Central memory CD4-positive, alpha-beta T cell (primary cell): ENCODE measurements at regions not wholly inside any gene's neighbourhood (a gene's known extent, or its start where the extent isn't known, plus 50 kb on each side); places are given as distances from the start of the nearest gene placed in this dataset.
A peak's percentile ranks its signal among the peaks of the same experiment; 100 is the strongest.
"Not testable (repeated sequence)": the region's sequence is repeated elsewhere in the genome, so short reads cannot be mapped to it uniquely, and the experiment has no call there.

Experiments
- DNase-seq: peaks from one replicate; pipeline ENCODE4 v3.0.0; 2022

DNA sequence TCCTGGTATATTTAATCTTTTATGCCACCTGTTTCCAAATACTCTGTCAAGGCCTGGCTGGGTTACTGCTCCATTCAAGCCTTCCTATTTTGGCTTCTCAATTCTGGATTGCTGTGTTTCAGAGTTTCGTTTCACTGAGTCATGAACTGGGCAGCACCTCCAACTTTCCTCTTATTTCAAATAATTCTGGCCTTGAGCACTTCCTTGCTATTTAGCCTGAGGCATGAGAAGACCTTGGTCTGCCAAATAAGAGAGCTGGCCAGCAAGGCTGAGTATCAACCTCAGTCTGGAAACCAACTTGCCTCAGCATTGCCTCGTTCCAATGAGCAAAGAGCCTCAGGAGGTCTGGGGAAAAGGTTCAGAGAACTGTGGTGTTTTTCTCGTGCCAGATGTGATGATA is 66.6 kb downstream of the TNFAIP3 start:
- DNase-seq, result no peak

DNA sequence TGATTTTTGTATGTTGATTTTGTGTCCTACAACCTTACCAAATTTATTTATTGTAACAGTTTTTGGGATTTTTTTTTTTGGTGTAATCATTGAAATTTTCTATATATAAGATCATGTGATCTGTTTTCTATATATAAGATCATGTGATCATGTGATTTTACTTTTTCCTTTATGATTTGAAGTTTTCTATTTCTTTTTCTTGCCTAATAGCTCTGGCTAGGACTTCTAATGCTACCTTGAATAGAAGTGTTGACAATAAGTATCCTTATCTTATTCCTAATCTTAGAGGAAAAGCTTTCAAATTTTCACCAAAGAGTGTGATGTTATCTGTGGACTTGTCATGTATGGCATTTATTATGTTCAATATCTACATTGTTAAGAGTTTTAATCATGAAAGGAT is 69.7 kb downstream of the TNFAIP3 start:
- no peak for DNase-seq

DNA sequence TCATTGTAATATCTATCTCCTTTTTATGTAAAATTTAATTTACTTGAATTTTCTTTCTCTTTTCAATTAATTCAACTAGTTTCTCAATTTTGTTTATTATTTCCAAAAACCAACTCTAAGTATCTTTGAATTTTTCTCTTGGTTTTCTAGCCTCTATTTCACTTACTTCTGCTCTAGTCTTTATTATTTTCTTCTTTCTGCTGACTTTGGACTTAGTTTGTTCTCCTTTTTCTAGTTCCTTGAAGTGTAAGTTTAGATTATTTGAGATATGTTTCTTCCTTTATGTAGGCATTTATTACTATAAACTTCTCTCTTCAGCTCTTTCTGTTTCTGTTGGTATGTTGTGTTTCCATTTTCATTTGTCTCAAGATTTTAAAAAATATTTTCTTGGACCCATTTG is 70.8 kb downstream of the TNFAIP3 start:
- no peak for DNase-seq

DNA sequence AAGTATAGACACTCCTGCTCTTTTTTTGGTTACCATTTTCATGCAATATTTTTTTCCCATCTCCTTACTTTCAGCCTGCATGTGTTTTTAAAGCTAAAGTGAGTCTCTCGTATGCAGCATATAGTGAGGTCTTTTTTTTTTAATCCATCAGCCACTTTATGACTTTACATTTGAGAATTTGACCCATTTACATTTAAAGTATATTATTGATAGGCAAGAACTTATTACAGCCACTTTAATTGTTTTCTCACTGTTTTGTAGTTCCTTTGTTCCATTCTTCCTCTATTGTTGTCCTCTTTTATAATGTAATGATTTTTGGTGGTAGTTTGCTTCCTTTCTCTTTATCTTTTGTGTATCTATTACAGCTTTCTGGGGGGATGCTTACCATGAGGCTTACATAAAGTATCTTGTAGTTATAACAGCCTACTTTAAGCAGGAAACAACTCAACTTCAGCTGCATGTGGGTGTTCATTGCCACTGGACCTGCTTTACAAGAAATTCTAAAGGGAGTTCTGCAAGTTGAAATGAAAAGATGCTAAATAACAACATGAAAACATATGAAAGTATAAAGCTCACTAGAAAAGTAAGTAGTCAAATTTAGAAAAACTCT is 71.8 kb downstream of the TNFAIP3 start:
- no peak for DNase-seq

DNA sequence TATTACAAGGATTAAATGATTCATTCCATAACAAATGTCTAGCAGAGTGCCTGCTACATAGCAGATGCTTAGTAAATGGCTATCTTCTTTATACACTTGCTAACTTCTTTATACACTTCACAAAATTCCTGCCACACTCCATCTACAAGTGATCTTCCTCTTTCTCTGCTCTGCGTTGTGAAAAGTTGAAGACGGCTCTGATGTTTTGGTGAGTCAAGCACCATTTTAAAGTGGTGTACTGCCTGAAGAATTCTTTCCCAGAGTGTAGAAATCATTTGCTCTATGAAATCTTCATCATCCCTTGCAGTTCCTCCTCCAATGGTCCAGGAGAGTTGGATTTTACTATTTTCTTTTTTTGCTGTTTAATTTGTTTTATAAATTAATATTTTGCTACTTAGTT is 74.9 kb downstream of the TNFAIP3 start:
- no peak for DNase-seq

DNA sequence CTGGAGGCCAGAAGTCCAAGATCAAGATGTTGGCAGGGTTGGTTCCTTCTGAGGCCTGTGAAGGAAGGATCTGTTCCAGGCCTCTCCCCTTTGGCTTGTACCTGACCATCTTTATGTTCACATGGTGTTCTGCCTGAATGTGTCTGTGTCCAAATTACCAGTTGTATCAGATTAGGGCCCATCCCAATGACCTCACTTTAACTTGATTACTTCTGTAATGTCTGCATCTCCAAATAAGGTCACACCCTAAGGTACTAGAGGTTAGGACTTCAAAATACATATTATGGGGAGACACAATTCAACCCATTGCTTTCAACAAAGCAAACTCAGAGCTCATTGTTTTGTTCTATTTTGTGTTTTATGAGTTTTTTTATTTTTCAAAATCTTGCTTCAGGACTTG is 75.7 kb downstream of the TNFAIP3 start:
- DNase-seq, result no peak

DNA sequence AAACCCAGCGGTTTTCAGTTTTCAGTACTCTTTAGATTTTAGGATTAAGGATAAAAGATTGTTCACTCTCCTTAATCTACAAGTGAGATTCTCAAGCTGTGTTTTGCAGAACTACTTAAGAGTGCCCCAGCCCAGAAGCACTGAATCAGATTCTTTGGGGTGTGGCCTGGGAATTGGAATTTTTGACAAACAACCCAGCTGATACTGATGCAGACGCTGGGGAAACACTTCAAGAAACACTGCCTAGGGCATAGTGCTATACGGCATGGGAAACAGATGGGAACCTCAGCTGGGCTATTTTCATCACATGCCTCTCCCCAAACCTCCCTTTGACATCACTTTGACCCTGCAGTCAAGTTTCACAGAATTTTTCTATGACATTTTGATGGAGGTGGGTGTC is 77.3 kb downstream of the TNFAIP3 start:
- DNase-seq, result not testable (repeated sequence)

DNA sequence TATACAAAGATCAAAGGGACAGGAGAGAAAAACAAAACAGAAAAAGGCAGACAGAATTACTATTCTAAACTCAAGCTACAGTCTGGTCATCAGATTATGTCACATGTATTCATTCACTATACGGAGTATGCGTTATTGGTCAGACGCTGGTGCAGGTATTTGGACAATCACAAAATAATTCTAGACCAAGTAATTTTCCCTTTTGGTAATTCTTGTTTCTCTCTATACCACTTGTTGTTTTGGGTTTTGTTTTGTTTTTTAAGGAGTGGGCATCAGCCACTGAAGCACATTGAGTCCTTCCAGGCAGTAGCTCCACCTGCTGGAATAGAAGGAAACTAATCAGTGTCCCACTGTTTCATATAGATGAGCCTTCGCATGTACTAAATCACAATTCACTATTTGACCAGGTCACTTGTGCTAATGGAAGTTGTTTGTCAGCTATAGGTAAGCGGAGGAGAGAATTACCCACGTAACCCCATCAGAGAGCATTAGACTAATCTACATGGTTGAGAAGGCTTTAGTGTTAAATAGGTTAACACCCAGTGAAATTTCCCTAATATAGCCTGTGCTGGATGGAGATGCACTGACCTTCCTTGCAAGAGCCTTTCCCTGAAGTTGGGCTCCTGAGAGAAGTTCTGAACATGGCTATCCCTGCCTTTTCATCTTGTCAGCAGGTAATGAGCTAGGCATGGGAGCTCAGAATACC is 77.9 kb downstream of the TNFAIP3 start:
- DNase-seq, result peak; percentile 43

DNA sequence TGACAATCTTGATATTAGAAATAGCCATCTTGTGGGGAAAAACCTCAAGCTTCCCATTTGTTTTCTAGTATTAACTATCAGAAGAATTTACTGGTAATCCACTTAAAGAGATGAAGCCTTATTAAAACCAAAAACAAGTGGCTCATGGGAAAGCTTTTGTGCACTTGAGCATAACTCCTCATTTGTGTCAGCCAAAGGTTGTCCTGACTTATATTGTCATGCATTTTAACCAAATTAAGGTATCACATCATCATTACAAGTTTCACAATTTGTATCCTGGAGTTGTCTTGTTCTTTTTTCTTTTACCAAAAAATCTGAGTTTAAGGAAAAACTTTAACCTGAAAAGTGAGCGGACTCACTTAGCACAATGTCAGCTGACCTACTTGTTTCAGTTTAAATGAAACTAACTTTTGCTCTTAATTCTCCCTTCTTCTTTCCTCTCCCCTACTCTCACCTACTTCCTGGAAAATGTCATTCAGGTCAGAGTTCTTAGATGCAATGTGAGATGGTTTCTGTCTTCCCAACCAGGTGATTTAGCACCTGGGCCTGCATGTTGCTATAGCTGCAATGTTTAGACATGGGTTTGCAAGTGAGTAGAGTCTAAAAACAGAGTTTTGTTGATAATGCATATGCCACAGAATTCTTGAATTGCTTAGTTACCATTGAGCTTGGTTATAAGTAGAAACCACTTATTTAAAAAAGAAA is 82.8 kb downstream of the TNFAIP3 start:
- DNase-seq, result peak; percentile 60

DNA sequence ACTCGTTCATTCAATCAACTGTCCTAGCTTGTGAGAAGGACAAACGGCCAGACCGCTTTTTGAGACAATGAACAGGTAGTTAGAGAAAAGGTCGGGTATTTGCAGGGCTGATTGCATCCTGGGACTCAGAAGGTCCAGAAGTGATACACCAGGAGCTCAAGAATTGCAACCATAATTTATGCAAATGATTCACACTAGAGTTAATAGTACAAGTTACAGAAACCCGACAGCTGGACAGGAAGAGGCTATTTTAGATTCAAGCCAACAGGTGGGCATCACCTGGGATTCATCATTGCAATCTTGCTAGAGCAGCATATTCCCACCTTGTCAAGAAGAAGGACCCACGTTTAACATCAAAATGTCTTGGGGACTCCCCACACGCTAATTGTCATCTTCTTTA is 83.5 kb downstream of the TNFAIP3 start:
- no peak for DNase-seq

DNA sequence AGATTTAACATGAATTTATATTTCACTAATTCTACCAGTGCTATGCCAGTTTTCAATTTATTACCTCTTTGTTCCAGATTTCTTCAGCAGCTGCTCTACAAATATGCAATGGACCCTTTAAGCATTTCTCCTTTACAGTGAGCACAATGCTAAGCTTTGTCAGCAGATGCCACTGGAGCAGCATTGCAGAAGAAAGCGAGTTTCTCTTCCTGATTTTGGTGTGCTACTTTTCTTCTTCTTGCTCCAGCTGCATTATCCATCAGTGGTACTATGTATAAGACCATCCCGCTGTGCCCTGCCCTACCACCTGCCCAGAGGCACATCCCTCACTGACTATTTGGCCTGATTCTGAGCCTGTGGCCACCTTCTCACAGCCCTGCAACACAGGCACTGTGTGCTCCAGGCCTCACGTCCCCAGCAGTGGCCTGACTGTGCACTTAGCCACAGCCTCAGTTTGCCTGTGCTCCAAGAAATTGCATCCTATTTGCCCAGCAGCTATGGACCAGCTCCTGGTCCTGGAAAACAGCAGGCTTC is 84.1 kb downstream of the TNFAIP3 start:
- no peak for DNase-seq

DNA sequence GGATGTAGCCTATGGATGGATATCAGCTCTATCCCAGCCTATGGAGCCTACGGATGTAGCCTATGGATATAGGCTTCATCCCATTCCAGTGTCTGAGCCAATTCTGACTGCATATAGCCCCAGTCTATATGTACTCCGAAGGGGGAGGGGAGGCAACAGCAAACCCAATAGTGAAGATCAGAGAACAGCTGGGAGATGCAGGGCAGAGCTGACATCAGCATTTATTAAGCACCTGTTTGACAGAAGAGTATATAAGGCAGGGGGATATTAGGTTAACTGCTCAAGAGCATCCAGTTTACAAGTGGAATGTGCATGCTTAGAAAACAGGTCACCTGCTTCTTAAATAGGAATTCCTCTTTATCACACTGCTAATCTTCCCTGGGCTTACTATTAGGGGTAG is 85.2 kb downstream of the TNFAIP3 start:
- no peak for DNase-seq

DNA sequence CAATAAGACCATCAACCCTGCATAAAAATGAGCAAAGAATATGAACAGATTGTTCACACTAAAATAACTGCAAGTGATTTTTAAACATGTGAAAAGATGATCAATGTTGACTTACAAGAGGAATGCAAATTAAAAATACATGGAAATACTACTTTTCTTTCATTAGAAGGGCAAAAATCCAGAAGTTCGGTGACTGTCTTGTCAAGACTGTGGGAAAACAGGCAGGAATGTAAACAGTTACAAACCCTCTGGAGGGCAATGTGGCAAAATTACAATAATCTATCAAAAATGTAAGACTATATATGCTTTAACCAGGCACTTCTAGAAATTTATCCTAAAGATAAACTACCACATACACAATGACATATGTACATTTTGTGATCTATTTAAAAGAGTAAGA is 86.7 kb downstream of the TNFAIP3 start:
- DNase-seq, result no peak

DNA sequence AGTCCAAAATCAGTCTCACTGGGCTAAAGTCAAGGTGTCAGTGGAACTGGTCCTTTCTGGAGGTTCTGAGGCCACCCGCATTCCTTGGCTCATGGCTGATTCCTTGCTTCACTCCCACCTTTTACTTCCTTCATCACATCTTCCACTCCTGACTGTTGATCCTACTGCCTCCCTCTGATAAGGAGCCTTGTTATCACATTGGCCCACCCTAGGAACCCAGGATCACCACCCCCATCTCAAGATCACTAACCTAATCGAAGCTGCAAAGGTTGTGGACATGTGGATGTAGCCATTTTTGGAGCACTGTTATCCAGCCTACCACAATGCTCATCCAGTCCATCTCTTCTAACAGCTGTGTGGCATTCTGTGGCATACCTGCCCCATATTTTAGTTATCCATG is 87.2 kb downstream of the TNFAIP3 start:
- DNase-seq, result no peak

DNA sequence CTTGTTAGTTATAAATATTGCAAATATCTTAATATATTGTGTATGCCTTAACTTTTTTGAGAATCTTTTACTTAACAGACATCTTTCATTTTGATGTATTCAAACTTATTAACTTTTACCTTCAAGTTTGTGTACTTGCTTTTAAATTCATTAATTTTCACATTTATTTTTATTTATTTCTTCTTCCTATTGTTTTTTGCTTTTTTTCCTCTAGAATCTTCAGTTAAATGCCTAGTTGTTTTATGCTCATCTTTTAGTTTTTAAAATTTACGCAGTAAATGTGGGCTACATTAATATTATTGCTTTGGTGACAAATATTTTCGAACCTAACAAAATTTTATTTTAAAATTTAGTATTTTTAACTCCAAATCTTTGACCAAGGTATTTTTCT is 89.0 kb downstream of the TNFAIP3 start:
- no peak for DNase-seq

DNA sequence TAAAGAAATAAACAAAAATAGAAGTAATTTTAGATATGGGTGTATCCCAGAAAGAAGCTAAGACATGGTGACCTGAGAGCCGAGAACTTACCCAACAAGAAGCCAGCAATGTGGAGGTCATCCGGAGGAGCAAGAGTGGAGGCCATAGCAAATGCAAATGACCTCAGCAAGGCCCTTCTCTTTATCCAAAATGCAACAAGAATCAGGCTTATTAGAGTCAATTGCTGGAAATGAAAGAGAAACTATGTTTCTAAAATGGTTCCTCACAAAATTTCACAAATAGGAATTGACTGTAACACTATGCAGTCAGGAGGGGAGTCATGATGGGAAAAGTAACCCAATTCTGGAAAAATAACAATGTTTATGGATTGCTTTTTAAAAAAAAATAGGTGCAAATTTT is 90.4 kb downstream of the TNFAIP3 start:
- DNase-seq, result no peak

DNA sequence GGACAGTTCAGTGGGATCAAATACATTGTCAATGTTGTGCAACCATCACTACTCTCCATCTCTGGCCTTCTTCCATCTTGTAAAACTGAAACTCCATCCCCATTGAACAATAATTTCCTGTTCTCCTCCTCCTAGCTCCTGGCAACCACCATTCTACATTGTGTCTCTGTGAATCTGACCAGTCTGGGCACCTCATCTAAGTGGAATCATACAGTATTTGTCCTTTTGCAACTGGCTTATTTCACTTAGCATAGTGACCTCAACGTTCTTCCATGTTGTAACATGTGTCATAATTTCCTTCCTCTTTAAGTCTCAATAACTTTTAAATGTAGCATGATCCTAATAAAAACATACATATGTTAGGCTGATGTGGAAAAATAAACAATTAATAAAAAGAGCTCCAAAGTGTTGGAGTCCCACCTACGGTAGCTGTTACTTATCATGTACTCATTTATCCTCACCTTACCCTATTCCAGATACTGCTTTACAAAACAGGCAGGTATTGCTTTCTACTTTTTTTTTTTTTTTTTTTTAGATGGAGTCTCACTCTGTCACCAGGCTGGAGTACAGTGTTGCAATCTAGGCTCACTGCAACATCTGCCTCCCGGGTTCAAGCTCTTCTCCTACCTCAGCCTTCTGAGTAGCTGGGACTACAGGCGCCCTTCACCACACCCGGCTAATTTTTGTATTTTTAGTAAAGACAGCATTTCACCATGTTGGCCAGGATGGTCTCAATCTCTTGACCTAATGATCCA is 91.9 kb downstream of the TNFAIP3 start:
- DNase-seq, result no peak

DNA sequence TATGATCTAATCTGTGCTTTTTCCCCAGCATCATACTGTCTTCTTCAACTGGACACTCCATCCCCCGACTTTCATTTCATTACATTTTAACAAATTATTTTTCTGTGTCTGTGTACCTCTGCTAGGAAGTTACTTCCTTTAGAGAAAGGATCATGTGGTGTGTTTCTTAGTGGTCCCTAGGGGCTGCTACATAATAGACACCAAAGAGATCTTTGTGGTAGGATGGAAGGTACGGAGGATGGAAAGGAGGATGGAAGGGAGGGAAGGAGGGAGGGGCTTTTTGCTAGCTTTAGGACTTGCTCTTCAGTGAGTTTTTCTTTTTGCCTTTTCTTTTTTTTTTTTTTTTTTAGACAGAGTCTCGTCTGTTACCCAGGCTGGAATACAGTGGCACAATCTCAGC is 95.7 kb downstream of the TNFAIP3 start:
- DNase-seq, result no peak

DNA sequence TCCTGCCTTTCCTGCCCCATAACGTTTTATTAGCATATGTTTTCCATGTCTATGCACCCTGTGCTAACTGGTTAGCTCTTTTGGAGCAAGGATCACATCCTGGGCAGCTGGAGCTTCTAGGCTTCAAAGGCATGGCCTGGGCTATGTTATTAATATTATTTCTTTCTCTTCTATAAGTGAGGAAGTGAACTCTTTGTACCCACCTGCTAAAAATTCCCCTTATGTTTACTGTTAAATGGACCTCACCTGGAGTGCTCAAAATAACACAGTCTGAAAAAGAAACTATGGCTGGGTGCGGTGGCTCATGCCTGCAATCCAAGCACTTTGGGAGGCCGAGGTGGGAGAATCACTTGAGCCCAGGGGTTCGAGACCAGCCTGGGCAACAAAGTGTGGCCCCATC is 97.8 kb downstream of the TNFAIP3 start:
- no peak for DNase-seq

DNA sequence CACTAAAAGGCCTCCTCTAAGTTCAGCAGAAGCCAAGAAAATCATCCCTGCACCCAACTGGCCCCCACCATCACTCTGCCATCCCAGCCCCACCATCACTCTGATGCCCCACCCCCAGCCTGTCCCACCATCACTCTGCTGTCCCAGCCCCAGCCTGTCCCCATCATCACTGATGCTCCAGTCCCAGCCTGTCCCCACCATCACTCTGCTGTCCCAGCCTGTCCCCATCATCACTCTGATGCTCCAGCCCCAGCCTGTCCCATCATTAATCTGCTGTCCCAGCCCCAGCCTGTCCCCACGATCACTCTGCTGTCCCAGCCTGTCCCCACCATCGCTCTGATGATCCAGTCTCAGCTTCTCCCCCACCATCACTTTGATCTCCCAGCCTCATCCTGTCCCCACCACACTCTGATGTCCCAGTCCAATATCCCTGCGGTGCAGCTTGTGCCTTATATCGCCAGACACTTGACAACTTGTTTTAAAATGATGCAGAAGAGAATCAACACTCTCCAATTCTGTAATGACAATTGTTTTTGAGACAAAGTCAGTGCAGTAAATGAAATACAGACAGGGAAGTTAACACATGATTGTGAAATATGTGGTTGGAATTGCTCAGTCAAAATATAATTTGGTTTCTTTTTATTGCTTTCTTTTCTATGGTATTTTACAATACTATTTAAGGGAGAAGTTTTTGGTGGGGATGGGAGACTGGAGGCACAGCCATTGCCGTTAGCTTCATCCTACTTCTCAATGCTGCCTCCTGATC is 100.8 kb downstream of the TNFAIP3 start:
- DNase-seq, result no peak

DNA sequence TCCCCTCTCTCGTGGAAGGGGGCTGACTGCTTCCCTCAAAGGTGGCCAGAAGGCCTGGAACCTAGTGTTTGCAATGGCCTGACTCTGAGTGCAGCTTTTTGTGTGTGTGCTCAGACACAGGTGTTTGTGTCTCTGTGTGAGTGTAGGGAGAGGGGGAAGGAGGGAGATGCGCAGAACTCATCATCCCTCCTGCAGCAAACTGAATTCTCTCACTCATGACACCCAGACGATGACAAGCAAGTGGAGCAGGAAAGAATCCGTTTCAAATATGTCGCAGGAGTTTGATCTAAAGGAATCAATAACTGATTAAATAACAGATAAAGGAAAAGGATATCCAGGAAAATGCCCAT is 101.4 kb downstream of the TNFAIP3 start:
- DNase-seq, result no peak

DNA sequence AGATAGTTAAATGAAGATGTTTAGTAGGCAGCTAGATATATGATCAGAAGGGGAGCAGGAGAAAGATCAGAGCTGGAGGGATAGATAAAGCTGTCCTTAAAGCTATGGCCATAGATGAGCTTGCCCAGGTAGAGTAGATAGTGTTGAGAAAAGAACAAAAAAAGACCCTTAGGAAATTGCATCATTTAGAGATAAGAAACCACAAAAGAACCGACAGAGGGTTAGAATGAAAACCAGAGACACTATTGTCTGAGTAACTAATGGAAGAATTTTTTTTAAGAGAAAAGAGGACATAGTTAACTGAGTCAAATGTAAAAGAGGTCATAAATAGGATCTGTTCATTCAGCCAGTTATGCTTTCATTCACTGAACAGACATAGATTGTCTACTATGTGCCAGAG is 101.8 kb downstream of the TNFAIP3 start:
- no peak for DNase-seq

DNA sequence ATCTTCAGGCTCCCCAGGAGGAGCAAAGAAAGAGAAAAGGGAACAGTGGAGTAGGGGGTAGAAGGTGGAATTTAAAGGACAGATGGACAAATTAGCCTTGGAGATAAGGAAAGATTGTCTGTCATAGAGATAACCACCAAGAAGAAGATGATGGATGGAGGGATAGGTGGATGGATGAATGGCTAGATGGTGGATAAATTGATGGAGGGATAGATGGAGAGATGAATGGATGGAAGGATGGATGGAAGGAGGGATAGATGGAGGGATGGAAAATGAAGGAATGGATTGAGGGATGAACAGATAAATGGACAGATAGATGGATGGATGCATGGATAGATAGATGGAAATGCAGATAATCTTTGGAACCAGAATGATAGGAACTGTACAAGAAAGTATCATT is 102.8 kb downstream of the TNFAIP3 start:
- DNase-seq, result no peak
